Activated T-cell treated with anti-CD3 and anti-CD28 coated beads, Interleukin-2, amount 50 U/mL, for 72 hours (primary cell): ENCODE measurements at regions not wholly inside any gene's neighbourhood (a gene's known extent, or its start where the extent isn't known, plus 50 kb on each side); places are given as distances from the start of the nearest gene placed in this dataset.

Experiments
- ATAC-seq, 2 donors: fragments of 150-1000 bp; cut with Tn5 transposase; replicated peaks in 1 of 2; 2 replicates each; pipeline ENCODE4 v1.10.0; 2021; ENCODE audit warnings: moderate library complexity in 2 of 2, mild to moderate bottlenecking in 1 of 2
- DNase-seq, 2 donors: peaks; one replicate each; pipeline ENCODE4 v3.0.0; 2021 to 2022; ENCODE audit warnings: mixed read lengths in 1 of 2
- H3K27ac Mint-ChIP-seq: one replicate; pipeline ENCODE4 v1.8.0; 2022; ENCODE audit warnings: mild to moderate bottlenecking, moderate library complexity, mixed read lengths
- H3K27me3 Mint-ChIP-seq: one replicate; pipeline ENCODE4 v1.8.0; 2022; ENCODE audit warnings: low read depth, mixed read lengths
- H3K36me3 Mint-ChIP-seq, 2 donors: one replicate each; pipeline ENCODE4 v1.8.0; 2022; ENCODE audit warnings: mixed read lengths in 2 of 2, mild to moderate bottlenecking in 1 of 2; ENCODE audit not compliant: insufficient read depth in 2 of 2
- H3K4me1 Mint-ChIP-seq: one replicate; pipeline ENCODE4 v1.8.0; 2022; ENCODE audit warnings: low read depth, mixed read lengths
- H3K4me3 Mint-ChIP-seq, 2 donors: one replicate each; pipeline ENCODE4 v1.8.0; 2022; ENCODE audit warnings: mild to moderate bottlenecking in 2 of 2, mixed read lengths in 2 of 2, moderate library complexity in 2 of 2
- H3K9me3 Mint-ChIP-seq, 2 donors: one replicate each; pipeline ENCODE4 v1.8.0; 2022; ENCODE audit warnings: mixed read lengths in 2 of 2

- ATAC-seq (no peak), DNase-seq (no peak)
- peak overlapping the region in 1 of 2 donors; percentile 50 for H3K4me3 Mint-ChIP-seq
- H3K27ac Mint-ChIP-seq: no peak overlapping the region
- H3K27me3 Mint-ChIP-seq: peaks cover 18% of the 10 kb centered on the region
- H3K4me1 Mint-ChIP-seq: peaks cover 42% of the 10 kb centered on the region
- H3K9me3 Mint-ChIP-seq: no peaks in the 10 kb centered on the region
- H3K36me3 Mint-ChIP-seq: no peaks in the 10 kb centered on the region
Observed at GRCh38 chr17:77691216-77692085, 267.1 kb upstream of the TNRC6C start.

DNA sequence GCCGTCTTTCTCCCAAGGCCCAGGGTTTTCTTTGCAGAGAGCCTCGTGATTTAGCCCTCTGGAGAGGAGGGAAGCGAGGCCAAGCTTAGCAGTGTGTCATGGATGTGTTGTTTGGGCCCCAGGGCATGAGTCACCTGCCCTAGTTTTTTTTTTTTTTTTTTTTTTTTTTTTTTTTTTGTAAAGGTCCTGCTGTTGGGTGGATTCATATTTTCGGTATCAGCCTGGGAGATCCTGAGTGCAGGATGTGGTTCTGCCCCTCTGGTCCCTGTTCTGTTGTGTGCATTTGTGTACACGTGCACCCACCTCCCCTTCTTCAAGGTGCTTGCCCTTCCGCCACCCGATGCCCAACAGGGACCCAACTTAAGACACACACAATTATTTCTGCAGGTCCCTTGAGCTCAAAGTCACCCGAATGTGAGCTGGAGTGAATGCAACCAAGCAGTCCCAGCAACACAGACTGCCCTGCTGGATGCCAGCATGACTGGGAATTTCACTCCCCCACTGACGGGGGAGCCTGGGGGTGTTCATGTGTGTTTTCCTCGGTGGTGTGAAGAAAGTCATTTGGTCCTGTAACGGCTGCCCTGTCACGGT lies 265.8 kb upstream of the TNRC6C start:
- no peaks in the 10 kb centered on the region for H3K36me3 Mint-ChIP-seq
- peak overlapping the region in 1 of 2 donors; percentile 39 for H3K4me3 Mint-ChIP-seq
- no peak overlapping the region for H3K27ac Mint-ChIP-seq
- H3K27me3 Mint-ChIP-seq: peaks cover 18% of the 10 kb centered on the region
- peak; percentile 80 to 82 for ATAC-seq
- DNase-seq: peak; percentile 11 to 32
- H3K9me3 Mint-ChIP-seq: no peaks in the 10 kb centered on the region
- H3K4me1 Mint-ChIP-seq: peaks cover 45% of the 10 kb centered on the region

DNA sequence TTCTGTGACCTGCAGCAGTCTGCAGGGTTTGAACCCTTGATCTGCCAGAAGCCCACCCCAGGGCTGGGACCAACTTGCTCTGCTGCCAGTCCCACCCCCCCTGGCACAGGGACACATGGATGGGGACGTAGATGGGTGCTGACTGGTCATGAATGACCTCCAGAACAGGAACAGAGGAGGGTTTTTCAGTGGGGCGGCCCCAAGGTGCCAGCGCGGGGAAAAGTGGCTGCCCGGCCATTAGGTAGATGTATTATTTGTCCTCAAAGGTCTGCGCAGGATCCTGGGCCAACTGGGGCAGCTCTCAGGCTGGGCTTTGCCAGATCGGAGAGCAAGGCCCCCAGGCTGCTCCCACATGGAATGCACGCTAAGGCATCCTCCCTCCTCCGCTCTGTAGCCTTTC lies 265.2 kb upstream of the TNRC6C start:
- Mint-ChIP-seq H3K27me3 (peaks cover 18% of the 10 kb centered on the region), H3K4me3 (no peak overlapping the region), H3K27ac (no peak overlapping the region), H3K9me3 (no peaks in the 10 kb centered on the region), H3K36me3 (no peaks in the 10 kb centered on the region), H3K4me1 (peaks cover 45% of the 10 kb centered on the region)
- ATAC-seq (no peak), DNase-seq (no peak)

DNA sequence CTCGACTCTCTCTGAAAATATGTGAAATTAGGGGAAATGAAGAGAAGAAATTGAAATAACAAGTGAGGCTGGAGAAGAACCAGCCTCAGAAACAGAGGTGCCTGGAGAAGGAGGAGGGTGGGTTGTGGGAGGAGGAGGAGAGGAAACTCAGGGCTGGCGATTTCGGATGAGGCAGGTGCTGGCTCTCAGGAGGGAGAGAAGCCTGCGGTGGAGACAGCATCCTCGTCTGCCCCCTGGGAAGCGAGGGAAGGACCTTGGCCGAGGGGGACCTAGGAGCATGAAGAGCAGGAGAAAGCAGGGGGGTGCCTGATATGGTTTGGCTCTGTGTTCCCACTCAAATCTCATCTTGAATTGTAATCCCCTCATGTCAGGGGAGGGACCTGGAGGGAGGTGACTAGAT lies 264.7 kb upstream of the TNRC6C start:
- Mint-ChIP-seq H3K4me3 (no peak overlapping the region), H3K9me3 (no peaks in the 10 kb centered on the region), H3K4me1 (peaks cover 45% of the 10 kb centered on the region), H3K27me3 (peaks cover 18% of the 10 kb centered on the region), H3K36me3 (no peaks in the 10 kb centered on the region), H3K27ac (no peak overlapping the region)
- ATAC-seq (no peak), DNase-seq (no peak)

DNA sequence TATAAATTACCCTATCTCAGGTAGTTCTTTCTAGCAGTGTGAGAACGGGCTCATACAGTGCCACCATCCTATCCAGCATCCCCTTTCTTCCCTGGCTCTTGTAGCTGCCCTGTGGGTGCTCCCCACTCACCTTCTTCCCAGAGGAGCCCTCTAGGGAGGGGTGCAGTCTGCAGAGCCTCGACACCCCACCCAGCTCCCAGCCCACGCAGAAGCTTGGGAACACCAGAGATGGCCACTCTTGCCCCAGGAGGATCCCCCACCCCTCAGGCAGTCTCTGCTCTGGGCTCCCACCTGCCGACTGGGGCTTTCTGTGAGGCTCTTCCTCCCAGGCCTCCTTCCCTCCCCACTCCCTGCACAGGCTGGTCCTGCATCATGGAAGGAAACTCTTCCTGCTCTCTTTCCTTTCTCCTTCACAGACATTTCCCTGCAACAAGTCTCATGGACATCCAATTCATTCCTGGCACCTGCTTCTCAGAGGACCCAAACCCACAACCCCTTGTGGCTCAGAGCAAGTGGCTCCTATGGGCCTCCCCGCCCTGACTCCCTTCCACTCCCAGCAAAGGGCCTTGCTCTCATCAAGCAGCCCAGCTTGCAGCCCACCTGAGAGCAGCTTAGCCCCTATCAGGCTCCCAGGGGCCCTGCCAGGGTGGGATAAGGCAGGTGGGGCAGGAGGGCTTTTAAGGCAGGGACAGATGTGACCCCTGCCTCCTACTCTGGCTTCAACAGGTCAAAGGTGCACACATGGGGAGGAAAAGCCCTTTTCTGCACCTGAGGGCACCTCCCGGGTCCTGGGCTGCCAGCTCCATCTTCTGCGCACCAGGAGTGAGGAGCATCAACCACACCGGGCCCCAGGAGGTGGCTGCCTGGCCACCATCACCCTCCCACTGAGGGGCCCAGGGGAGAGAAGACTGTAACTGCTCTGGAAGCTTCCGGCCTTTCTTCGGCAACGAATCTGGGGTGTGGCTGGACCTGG lies 263.8 kb upstream of the TNRC6C start:
- Mint-ChIP-seq H3K9me3 (no peaks in the 10 kb centered on the region), H3K4me1 (peaks cover 45% of the 10 kb centered on the region), H3K27ac (no peak overlapping the region), H3K36me3 (no peaks in the 10 kb centered on the region), H3K4me3 (no peak overlapping the region), H3K27me3 (peaks cover 18% of the 10 kb centered on the region)
- no peak for DNase-seq
- no peak for ATAC-seq

- Mint-ChIP-seq H3K27ac (no peak overlapping the region), H3K9me3 (no peaks in the 10 kb centered on the region), H3K4me3 (no peak overlapping the region), H3K4me1 (peaks cover 41% of the 10 kb centered on the region), H3K36me3 (no peaks in the 10 kb centered on the region), H3K27me3 (peaks cover 18% of the 10 kb centered on the region)
- DNase-seq (no peak), ATAC-seq (no peak)
Observed at GRCh38 chr17:77695386-77695785, 263.1 kb upstream of the TNRC6C start.

GRCh38 chr17:77696151-77696720 lies 262.3 kb upstream of the TNRC6C start:
- H3K9me3 Mint-ChIP-seq: peaks cover 2 to 3% of the 10 kb centered on the region in 2 donors
- H3K4me1 Mint-ChIP-seq: peaks cover 33% of the 10 kb centered on the region
- DNase-seq: no peak
- ATAC-seq: no peak
- peak overlapping the region; percentile 40 to 50 for H3K4me3 Mint-ChIP-seq
- no peak overlapping the region for H3K27ac Mint-ChIP-seq
- H3K27me3 Mint-ChIP-seq: peaks cover 12% of the 10 kb centered on the region
- H3K36me3 Mint-ChIP-seq: no peaks in the 10 kb centered on the region

GRCh38 chr17:77696721-77697460 lies 261.6 kb upstream of the TNRC6C start:
- peaks cover 27% of the 10 kb centered on the region for H3K4me1 Mint-ChIP-seq
- peaks cover 3% of the 10 kb centered on the region in 2 donors for H3K36me3 Mint-ChIP-seq
- H3K9me3 Mint-ChIP-seq: peaks cover 3 to 7% of the 10 kb centered on the region in 2 donors
- no peak overlapping the region for H3K27ac Mint-ChIP-seq
- ATAC-seq (no peak), DNase-seq (no peak)
- peaks cover 7% of the 10 kb centered on the region for H3K27me3 Mint-ChIP-seq
- no peak overlapping the region for H3K4me3 Mint-ChIP-seq

GRCh38 chr17:77697480-77698400 lies 260.8 kb upstream of the TNRC6C start:
- H3K4me1 Mint-ChIP-seq: peaks cover 19% of the 10 kb centered on the region
- no peak for ATAC-seq
- peaks cover 7 to 8% of the 10 kb centered on the region in 2 donors for H3K36me3 Mint-ChIP-seq
- H3K4me3 Mint-ChIP-seq: no peak overlapping the region
- H3K9me3 Mint-ChIP-seq: peaks cover 5 to 13% of the 10 kb centered on the region in 2 donors
- DNase-seq: no peak
- no peak overlapping the region for H3K27ac Mint-ChIP-seq
- peaks cover 7% of the 10 kb centered on the region for H3K27me3 Mint-ChIP-seq

GRCh38 chr17:77698903-77699623 lies 259.4 kb upstream of the TNRC6C start:
- DNase-seq (no peak), ATAC-seq (no peak)
- Mint-ChIP-seq H3K27ac (no peak overlapping the region), H3K4me3 (no peak overlapping the region), H3K9me3 (peaks cover 5 to 22% of the 10 kb centered on the region in 2 donors), H3K36me3 (peaks cover 16 to 20% of the 10 kb centered on the region in 2 donors), H3K27me3 (peaks cover 7% of the 10 kb centered on the region), H3K4me1 (peaks cover 8% of the 10 kb centered on the region)
